B cell (primary cell): ENCODE measurements at regions not wholly inside any gene's neighbourhood (a gene's known extent, or its start where the extent isn't known, plus 50 kb on each side); places are given as distances from the start of the nearest gene placed in this dataset.

ENCODE experiments used
- ATAC-seq: fragments of 200-7000 bp; cut with Tn5 transposase; one replicate; pipeline ENCODE4 v1.10.0; 2021; ENCODE audit warnings: low read depth, mild to moderate bottlenecking, moderate number of reproducible peaks, moderate library complexity
- CTCF ChIA-PET: fragments of 350-600 bp; sonication (Branson Sonifier 250); formaldehyde crosslinking; loops from one replicate; lab custom pipeline; 2021; ENCODE audit warnings: antibody characterized with exemption, inconsistent platforms; lab: Charles Lee
- POLR2A ChIA-PET: fragments of 350-600 bp; sonication (Branson Sonifier 250); formaldehyde crosslinking; loops from one replicate; lab custom pipeline; 2021; ENCODE audit warnings: antibody characterized with exemption; lab: Charles Lee
- DNase-seq: peaks from one replicate; pipeline ENCODE4 v3.0.0; 2013
- H2AFZ ChIP-seq: 2 replicates; pipeline ENCODE4 v1.6.1; 2012; ENCODE audit warnings: mild to moderate bottlenecking, low read depth, low read length; ENCODE audit not compliant: insufficient read depth, poor library complexity, severe bottlenecking
- H3K27ac ChIP-seq, 2 donors: 1 replicate in 1 of 2; 2 replicates in 1 of 2; pipeline ENCODE4 v1.5.1; 2012 to 2013; ENCODE audit warnings: low read length in 2 of 2, mild to moderate bottlenecking in 2 of 2, moderate library complexity in 1 of 2
- H3K27me3 ChIP-seq, 4 experiments: fragments of 200-600 bp in 1 of 4; sonication (generic) in 1 of 4; replicated peaks in 1 of 4; 1 replicate in 2 of 4; 2 replicates in 2 of 4; pipeline versions ENCODE4 v1.6.1 to v1.7.0; 2013 to 2016; ENCODE audit warnings: low read length in 3 of 4, mild to moderate bottlenecking in 2 of 4, mixed read lengths in 1 of 4, moderate library complexity in 1 of 4; ENCODE audit not compliant: insufficient read depth in 4 of 4, control insufficient read depth in 3 of 4; ENCODE audit errors: control extremely low read depth in 1 of 4
- H3K36me3 ChIP-seq, 2 experiments: replicated peaks in 1 of 2; 1 replicate in 1 of 2; 2 replicates in 1 of 2; pipeline versions ENCODE4 v1.6.1 to v1.7.1; 2013; ENCODE audit warnings: low read length in 1 of 2; ENCODE audit not compliant: insufficient read depth in 2 of 2, control insufficient read depth in 1 of 2; ENCODE audit errors: control extremely low read depth in 1 of 2, extremely low read depth in 1 of 2
- H3K4me1 ChIP-seq, 2 donors: fragments of 200-600 bp in 1 of 2; sonication (generic) in 1 of 2; 1 replicate in 1 of 2; 2 replicates in 1 of 2; pipeline versions ENCODE4 v1.5.1 to v1.6.1; 2013 to 2017; ENCODE audit warnings: low read length in 2 of 2; ENCODE audit not compliant: control insufficient read depth in 2 of 2, insufficient read depth in 2 of 2
- H3K4me2 ChIP-seq: replicated peaks from 2 replicates; pipeline ENCODE3; 2012; ENCODE audit warnings: mild to moderate bottlenecking, low read depth, low read length; ENCODE audit not compliant: poor library complexity, severe bottlenecking
- H3K4me3 ChIP-seq, 5 experiments: fragments of 200-600 bp in 1 of 5; sonication (generic) in 1 of 5; 1 replicate in 3 of 5; 2 replicates in 2 of 5; pipeline versions ENCODE4 v1.5.1 to v1.7.0; 2011 to 2016; ENCODE audit warnings: low read length in 4 of 5, mild to moderate bottlenecking in 4 of 5, low read depth in 2 of 5, control low read depth in 1 of 5, moderate library complexity in 1 of 5; ENCODE audit not compliant: insufficient read depth in 1 of 5; ENCODE audit errors: control extremely low read depth in 1 of 5, extremely low read depth in 1 of 5
- H3K79me2 ChIP-seq: fragments of 200-600 bp; sonication (generic); one replicate; pipeline ENCODE4 v1.6.0; 2016; ENCODE audit warnings: low read length; ENCODE audit not compliant: control insufficient read depth, insufficient read depth
- H3K9ac ChIP-seq: fragments of 200-600 bp; sonication (generic); 2 replicates; pipeline ENCODE4 v1.6.1; 2017; ENCODE audit warnings: mild to moderate bottlenecking, low read length, moderate library complexity
- H3K9me3 ChIP-seq, 3 donors: one replicate each; pipeline versions ENCODE4 v1.6.1 to v1.7.1; 2013; ENCODE audit warnings: low read length in 2 of 3; ENCODE audit not compliant: control insufficient read depth in 2 of 3, insufficient read depth in 1 of 3; ENCODE audit errors: control extremely low read depth in 1 of 3
- H4K20me1 ChIP-seq: 2 replicates; pipeline ENCODE4 v1.6.0; 2012; ENCODE audit warnings: mild to moderate bottlenecking, low read length; ENCODE audit not compliant: insufficient read depth, control insufficient read depth, poor library complexity, severe bottlenecking
- H3K27ac Mint-ChIP-seq: one replicate; pipeline ENCODE4 v1.8.0; 2021; ENCODE audit warnings: mixed read lengths
- H3K27me3 Mint-ChIP-seq: one replicate; pipeline ENCODE4 v1.8.0; 2021; ENCODE audit warnings: mixed read lengths
- H3K4me1 Mint-ChIP-seq: one replicate; pipeline ENCODE4 v1.8.0; 2021; ENCODE audit warnings: mixed read lengths
- H3K4me3 Mint-ChIP-seq: one replicate; pipeline ENCODE4 v1.8.0; 2021; ENCODE audit warnings: mixed read lengths
- H3K9me3 Mint-ChIP-seq: one replicate; pipeline ENCODE4 v1.8.0; 2022; ENCODE audit warnings: mixed read lengths; ENCODE audit not compliant: insufficient read depth
- CTCF ChIP-seq: fragments of 200-600 bp; IDR thresholded peaks from one replicate; pipeline ENCODE4 v1.8.0; 2022; ENCODE audit warnings: antibody characterized with exemption, mild to moderate bottlenecking
- EZH2 ChIP-seq: IDR thresholded peaks from 2 replicates; pipeline ENCODE4 v1.6.1; 2012; ENCODE audit warnings: borderline replicate concordance, low read depth, mild to moderate bottlenecking, moderate library complexity, low read length; ENCODE audit not compliant: insufficient read depth, poor library complexity, severe bottlenecking
- WGBS: methylation state at CpG from one replicate; pipeline ENCODE4 v1.1.5; 2013; ENCODE audit warnings: missing lambda C conversion rate; ENCODE audit not compliant: insufficient coverage; 5-methylcytosine and 5-hydroxymethylcytosine counted together
- intact Hi-C: fragments of 100-400 bp; cut with micrococcal nuclease; formaldehyde crosslinking; loops from one replicate; pipeline ENCODE4 v1.10.0; 2022

GRCh38 chr13:74622284-74622683 lies 488.1 kb upstream of the KLF12 start:
- H3K4me1 ChIP-seq = no peaks in the 10 kb centered on the region
- no peak for DNase-seq
- H3K4me2 ChIP-seq = no peak overlapping the region
- no peaks in the 10 kb centered on the region for H3K79me2 ChIP-seq
- Mint-ChIP-seq H3K27me3 (peaks cover 4% of the 10 kb centered on the region), H3K27ac (no peak overlapping the region), H3K4me1 (no peaks in the 10 kb centered on the region), H3K9me3 (peaks cover 2% of the 10 kb centered on the region), H3K4me3 (no peak overlapping the region)
- no peak overlapping the region for H3K27ac ChIP-seq
- no peak overlapping the region for H2AFZ ChIP-seq
- intact Hi-C loops = no loop called here
- CTCF ChIA-PET = no interaction called here
- POLR2A ChIA-PET = no interaction called here
- no peak overlapping the region for H3K9ac ChIP-seq
- H3K9me3 ChIP-seq = no peaks in the 10 kb centered on the region
- ATAC-seq = no peak
- H3K27me3 ChIP-seq = no peaks in the 10 kb centered on the region
- H3K4me3 ChIP-seq = no peak overlapping the region
- H3K36me3 ChIP-seq = no peaks in the 10 kb centered on the region
- WGBS = no CpG with 5 or more reads among the region's 1 CpG
- no peak for TF ChIP-seq EZH2
- TF ChIP-seq CTCF = no peak
- no peaks in the 10 kb centered on the region for H4K20me1 ChIP-seq

- Mint-ChIP-seq H3K27ac (no peak overlapping the region), H3K4me1 (no peaks in the 10 kb centered on the region), H3K4me3 (no peak overlapping the region), H3K9me3 (no peaks in the 10 kb centered on the region), H3K27me3 (peaks cover 5% of the 10 kb centered on the region)
- CTCF ChIA-PET = no interaction called here
- Histone ChIP-seq H3K4me2 (no peak overlapping the region), H3K27me3 (no peaks in the 10 kb centered on the region), H3K4me1 (no peaks in the 10 kb centered on the region), H3K9ac (no peak overlapping the region), H3K36me3 (no peaks in the 10 kb centered on the region), H3K4me3 (no peak overlapping the region), H3K9me3 (no peaks in the 10 kb centered on the region), H3K79me2 (no peaks in the 10 kb centered on the region), H4K20me1 (no peaks in the 10 kb centered on the region), H3K27ac (no peak overlapping the region), H2AFZ (no peak overlapping the region)
- WGBS = 50% methylated on average over 2 of the region's 2 CpGs
- TF ChIP-seq CTCF = no peak
- TF ChIP-seq EZH2 = no peak
- intact Hi-C loops = no loop called here
- no peak for DNase-seq
- POLR2A ChIA-PET = no interaction called here
- no peak for ATAC-seq
Measured at GRCh38 chr13:74620711-74621110, 486.5 kb upstream of the KLF12 start.
